ENCODE measurements at regions not wholly inside any gene's neighbourhood (a gene's known extent, or its start where the extent isn't known, plus 50 kb on each side); places are given as distances from the start of the nearest gene placed in this dataset.

GRCh38 chr14:104425171-104425681, 154.3 kb upstream of the C14orf180 start:
- no peak for DNase-seq

GRCh38 chr14:104425763-104426646, 153.6 kb upstream of the C14orf180 start:
- no peak for DNase-seq

GRCh38 chr14:104427131-104427851, 152.3 kb upstream of the C14orf180 start:
- no peak for DNase-seq

- DNase-seq = no peak
Measured at GRCh38 chr14:104428333-104428851, 151.2 kb upstream of the C14orf180 start.

- DNase-seq = no peak
Measured at GRCh38 chr14:104428860-104429259, 150.7 kb upstream of the C14orf180 start.

GRCh38 chr14:104429291-104429861, 150.2 kb upstream of the C14orf180 start:
- DNase-seq = no peak

GRCh38 chr14:104431351-104431928, 148.1 kb upstream of the C14orf180 start:
- DNase-seq = no peak

GRCh38 chr14:104431929-104432541, 147.5 kb upstream of the C14orf180 start:
- no peak for DNase-seq

- DNase-seq = no peak
Measured at GRCh38 chr14:104432611-104433231, 146.8 kb upstream of the C14orf180 start.

- no peak for DNase-seq
Measured at GRCh38 chr14:104433401-104434213, 146.0 kb upstream of the C14orf180 start.

- no peak for DNase-seq
Measured at GRCh38 chr14:104434214-104435076, 145.1 kb upstream of the C14orf180 start.

- no peak for DNase-seq
Measured at GRCh38 chr14:104435147-104436046, 144.2 kb upstream of the C14orf180 start.

- no peak for DNase-seq
Measured at GRCh38 chr14:104436047-104436591, 143.4 kb upstream of the C14orf180 start.

GRCh38 chr14:104436741-104437701, 142.5 kb upstream of the C14orf180 start:
- no peak for DNase-seq

GRCh38 chr14:104437703-104438102, 141.9 kb upstream of the C14orf180 start:
- DNase-seq = no peak

GRCh38 chr14:104438166-104438887, 141.2 kb upstream of the C14orf180 start:
- DNase-seq = no peak

Measured in renal pelvis (tissue), 1 donor.